AG04449 (cell line): ENCODE measurements at regions not wholly inside any gene's neighbourhood (a gene's known extent, or its start where the extent isn't known, plus 50 kb on each side); places are given as distances from the start of the nearest gene placed in this dataset.
A peak's percentile ranks its signal among the peaks of the same experiment; 100 is the strongest.

Experiments
- CTCF ChIA-PET: fragments of 350-600 bp; formaldehyde crosslinking; extraction: SDS; loops from one replicate; lab custom pipeline; 2021; ENCODE audit warnings: antibody characterized with exemption; lab: Yijun Ruan, JAX
- POLR2A ChIA-PET: fragments of 400-600, 350-600 bp; formaldehyde crosslinking; extraction: SDS; loops from one replicate; lab custom pipeline; 2020; ENCODE audit warnings: antibody characterized with exemption, inconsistent platforms; lab: Yijun Ruan, JAX
- DNase-seq: peaks from one replicate; pipeline ENCODE4 v3.0.0-alpha.2; 2010; ENCODE audit warnings: low read depth, low spot score
- H3K4me3 ChIP-seq: 2 replicates; pipeline ENCODE4 v1.5.1; 2011; ENCODE audit warnings: low read depth, mild to moderate bottlenecking, control low read depth, low read length
- TF ChIP-seq, protein P1 (sequence below): IDR thresholded peaks from one replicate; pipeline ENCODE4 v1.5.1; 2011; ENCODE audit warnings: mild to moderate bottlenecking, moderate library complexity, low read length, control low read depth, inconsistent platforms; ENCODE audit not compliant: insufficient read depth; ENCODE audit errors: missing control alignments

GRCh38 chr7:116095396-116095795 lies 64.8 kb upstream of the TFEC start:
- CTCF ChIA-PET: no interaction called here
- no peak for DNase-seq
- TF ChIP-seq, protein P1, sequence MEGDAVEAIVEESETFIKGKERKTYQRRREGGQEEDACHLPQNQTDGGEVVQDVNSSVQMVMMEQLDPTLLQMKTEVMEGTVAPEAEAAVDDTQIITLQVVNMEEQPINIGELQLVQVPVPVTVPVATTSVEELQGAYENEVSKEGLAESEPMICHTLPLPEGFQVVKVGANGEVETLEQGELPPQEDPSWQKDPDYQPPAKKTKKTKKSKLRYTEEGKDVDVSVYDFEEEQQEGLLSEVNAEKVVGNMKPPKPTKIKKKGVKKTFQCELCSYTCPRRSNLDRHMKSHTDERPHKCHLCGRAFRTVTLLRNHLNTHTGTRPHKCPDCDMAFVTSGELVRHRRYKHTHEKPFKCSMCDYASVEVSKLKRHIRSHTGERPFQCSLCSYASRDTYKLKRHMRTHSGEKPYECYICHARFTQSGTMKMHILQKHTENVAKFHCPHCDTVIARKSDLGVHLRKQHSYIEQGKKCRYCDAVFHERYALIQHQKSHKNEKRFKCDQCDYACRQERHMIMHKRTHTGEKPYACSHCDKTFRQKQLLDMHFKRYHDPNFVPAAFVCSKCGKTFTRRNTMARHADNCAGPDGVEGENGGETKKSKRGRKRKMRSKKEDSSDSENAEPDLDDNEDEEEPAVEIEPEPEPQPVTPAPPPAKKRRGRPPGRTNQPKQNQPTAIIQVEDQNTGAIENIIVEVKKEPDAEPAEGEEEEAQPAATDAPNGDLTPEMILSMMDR: no peak

GRCh38 chr7:116097365-116098009 lies 66.9 kb upstream of the TFEC start:
- H3K4me3 ChIP-seq: no peak overlapping the region
- DNase-seq: peak; percentile 21
- TF ChIP-seq, protein P1: no peak
- POLR2A ChIA-PET: no interaction called here
- CTCF ChIA-PET: interaction anchor here (2.0 kb wide), 1 partner anchor 12 kb away, joined by 7 read pairs; no protein-coding TSS in a partner anchor

More at GRCh38 chr7:116095396-116095795, 64.8 kb upstream of the TFEC start:
- no peak overlapping the region for H3K4me3 ChIP-seq
- POLR2A ChIA-PET: no interaction called here

DNA sequence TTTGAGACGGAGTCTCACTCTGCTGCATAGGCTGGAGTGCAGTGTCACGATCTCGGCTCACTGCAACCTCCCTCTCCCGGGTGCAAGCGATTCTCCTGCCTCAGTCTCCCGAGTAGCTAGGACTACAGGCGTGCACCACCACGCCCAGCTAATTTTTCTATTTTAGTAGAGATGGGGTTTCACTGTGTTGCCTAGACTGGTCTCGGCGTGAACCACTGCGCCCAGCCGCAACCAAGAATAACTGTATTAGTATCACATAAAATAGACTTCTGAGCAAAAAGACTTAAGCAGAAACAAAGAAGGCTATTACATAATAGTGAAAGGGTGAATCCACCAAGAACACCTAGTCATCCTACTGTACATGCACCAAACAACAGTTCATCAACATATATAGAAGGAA lies 67.6 kb upstream of the TFEC start:
- DNase-seq: no peak
- no peak overlapping the region for H3K4me3 ChIP-seq
- ChIA-PET CTCF (interaction anchor here (2.0 kb wide), 1 partner anchor 13 kb away, joined by 7 read pairs; no protein-coding TSS in a partner anchor), POLR2A (no interaction called here)
- TF ChIP-seq, protein P1: no peak

DNA sequence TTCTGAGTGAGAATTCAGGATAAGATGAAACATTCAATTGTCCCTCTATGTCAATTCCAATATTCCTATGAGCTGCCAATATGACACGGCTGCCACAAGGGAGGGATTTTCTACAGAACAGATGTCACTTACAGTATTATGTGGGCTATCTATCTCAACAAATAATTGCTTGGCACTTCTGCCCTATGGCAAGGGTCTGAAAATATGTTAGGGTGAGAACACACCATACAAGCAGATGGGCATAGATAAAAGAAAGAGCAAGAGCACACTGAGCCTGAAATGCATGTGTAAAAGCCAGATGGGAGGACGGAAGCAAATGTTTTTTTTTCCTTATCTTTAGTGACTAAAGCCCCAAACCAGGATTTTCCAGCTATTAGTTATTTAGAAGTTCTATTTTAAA lies 70.1 kb upstream of the TFEC start:
- ChIA-PET CTCF (no interaction called here), POLR2A (no interaction called here)
- no peak overlapping the region for H3K4me3 ChIP-seq
- TF ChIP-seq, protein P1: no peak
- no peak for DNase-seq

GRCh38 chr7:116101704-116102103 lies 71.1 kb upstream of the TFEC start:
- H3K4me3 ChIP-seq: no peak overlapping the region
- peak; percentile 5 for DNase-seq
- CTCF ChIA-PET: no interaction called here
- POLR2A ChIA-PET: no interaction called here
- TF ChIP-seq, protein P1: no peak

DNA sequence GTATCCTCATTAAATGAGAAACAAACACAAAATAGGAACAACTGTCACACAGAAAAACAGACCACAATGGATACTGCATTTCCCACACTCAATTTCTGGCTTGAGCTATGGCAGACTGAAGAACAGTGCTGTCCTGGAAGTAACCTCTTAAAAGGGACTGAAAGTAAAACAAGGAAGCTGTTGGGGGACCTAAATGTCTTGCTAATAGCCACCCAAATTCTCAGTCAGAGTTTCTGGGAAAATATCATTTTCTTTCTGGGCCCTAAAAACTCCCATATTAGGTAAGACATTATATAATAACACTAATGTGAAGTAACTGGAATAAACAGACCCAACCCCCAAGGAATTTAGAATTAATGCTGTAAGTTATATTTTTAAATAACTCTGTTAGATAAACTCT lies 80.9 kb upstream of the TFEC start:
- TF ChIP-seq, protein P1: no peak
- H3K4me3 ChIP-seq: no peak overlapping the region
- ChIA-PET POLR2A (no interaction called here), CTCF (no interaction called here)
- no peak for DNase-seq
